ENCODE measurements at regions not wholly inside any gene's neighbourhood (a gene's known extent, or its start where the extent isn't known, plus 50 kb on each side); places are given as distances from the start of the nearest gene placed in this dataset.

GRCh38 chr20:56897958-56898349, 268.8 kb downstream of the TFAP2C start:
- TF ChIP-seq EZH2phosphoT487 (IDR thresholded peaks at IDR 0.05; ENCODE audit: borderline replicate concordance, low read depth, low read length): no peak
- TF ChIP-seq, protein P1, sequence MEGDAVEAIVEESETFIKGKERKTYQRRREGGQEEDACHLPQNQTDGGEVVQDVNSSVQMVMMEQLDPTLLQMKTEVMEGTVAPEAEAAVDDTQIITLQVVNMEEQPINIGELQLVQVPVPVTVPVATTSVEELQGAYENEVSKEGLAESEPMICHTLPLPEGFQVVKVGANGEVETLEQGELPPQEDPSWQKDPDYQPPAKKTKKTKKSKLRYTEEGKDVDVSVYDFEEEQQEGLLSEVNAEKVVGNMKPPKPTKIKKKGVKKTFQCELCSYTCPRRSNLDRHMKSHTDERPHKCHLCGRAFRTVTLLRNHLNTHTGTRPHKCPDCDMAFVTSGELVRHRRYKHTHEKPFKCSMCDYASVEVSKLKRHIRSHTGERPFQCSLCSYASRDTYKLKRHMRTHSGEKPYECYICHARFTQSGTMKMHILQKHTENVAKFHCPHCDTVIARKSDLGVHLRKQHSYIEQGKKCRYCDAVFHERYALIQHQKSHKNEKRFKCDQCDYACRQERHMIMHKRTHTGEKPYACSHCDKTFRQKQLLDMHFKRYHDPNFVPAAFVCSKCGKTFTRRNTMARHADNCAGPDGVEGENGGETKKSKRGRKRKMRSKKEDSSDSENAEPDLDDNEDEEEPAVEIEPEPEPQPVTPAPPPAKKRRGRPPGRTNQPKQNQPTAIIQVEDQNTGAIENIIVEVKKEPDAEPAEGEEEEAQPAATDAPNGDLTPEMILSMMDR (conservative IDR thresholded peaks at IDR 0.05; ENCODE audit: low read length): no peak
- ChIA-PET POLR2A (interaction anchor here (0.7 kb wide), 1 partner anchor 119 kb away, joined by 3 read pairs; no protein-coding TSS in a partner anchor), CTCF (ENCODE audit: unreplicated experiment) (no interaction called here)
- no TSS peak for BruUV-seq (replicated peaks)
- Histone ChIP-seq H3K4me2 (ENCODE audit: low read length) (no peak overlapping the region), H4K20me1 (ENCODE audit: insufficient read depth, low read length) (no peaks in the 10 kb centered on the region), H3K4me1 (ENCODE audit: insufficient read depth, low read length, poor library complexity, severe bottlenecking) (peaks cover 11% of the 10 kb centered on the region), H3K4me3 (ENCODE audit: low read depth, low read length, poor library complexity, severe bottlenecking) (no peak overlapping the region), H3K9me2 (ENCODE audit: insufficient read depth, low read length) (no peaks in the 10 kb centered on the region), H2AFZ (ENCODE audit: low read length) (no peak overlapping the region), H3K27ac (ENCODE audit: low read depth, low read length, poor library complexity, severe bottlenecking) (no peak overlapping the region), H3K79me2 (ENCODE audit: insufficient read depth, low read depth, low read length) (no peaks in the 10 kb centered on the region), H3K36me3 (ENCODE audit: insufficient read depth, low read length) (no peaks in the 10 kb centered on the region), H3K9me3 (ENCODE audit: low read length) (no peaks in the 10 kb centered on the region)
- DNase-seq (ENCODE audit: low spot score): no peak
- intact Hi-C loops (cut with micrococcal nuclease; ENCODE audit: unreplicated experiment): no loop called here

- Histone ChIP-seq H2AFZ (ENCODE audit: low read length) (no peak overlapping the region), H3K9me3 (ENCODE audit: low read length) (no peaks in the 10 kb centered on the region), H3K36me3 (ENCODE audit: insufficient read depth, low read length) (no peaks in the 10 kb centered on the region), H3K79me2 (ENCODE audit: insufficient read depth, low read depth, low read length) (no peaks in the 10 kb centered on the region), H3K9me2 (ENCODE audit: insufficient read depth, low read length) (no peaks in the 10 kb centered on the region), H3K27ac (ENCODE audit: low read depth, low read length, poor library complexity, severe bottlenecking) (no peak overlapping the region), H3K4me2 (ENCODE audit: low read length) (no peak overlapping the region), H3K4me1 (ENCODE audit: insufficient read depth, low read length, poor library complexity, severe bottlenecking) (no peaks in the 10 kb centered on the region), H4K20me1 (ENCODE audit: insufficient read depth, low read length) (no peaks in the 10 kb centered on the region), H3K4me3 (ENCODE audit: low read depth, low read length, poor library complexity, severe bottlenecking) (no peak overlapping the region)
- POLR2A ChIA-PET: no interaction called here
- DNase-seq (ENCODE audit: low spot score): no peak
- CTCF ChIA-PET (ENCODE audit: unreplicated experiment): no interaction called here
- no TSS peak for BruUV-seq (replicated peaks)
- no peak for TF ChIP-seq EZH2phosphoT487 (IDR thresholded peaks at IDR 0.05; ENCODE audit: borderline replicate concordance, low read depth, low read length)
- TF ChIP-seq, protein P1 (conservative IDR thresholded peaks at IDR 0.05; ENCODE audit: low read length): no peak
- intact Hi-C loops (cut with micrococcal nuclease; ENCODE audit: unreplicated experiment): no loop called here
Measured at GRCh38 chr20:56899506-56899905, 270.4 kb downstream of the TFAP2C start.

DNA sequence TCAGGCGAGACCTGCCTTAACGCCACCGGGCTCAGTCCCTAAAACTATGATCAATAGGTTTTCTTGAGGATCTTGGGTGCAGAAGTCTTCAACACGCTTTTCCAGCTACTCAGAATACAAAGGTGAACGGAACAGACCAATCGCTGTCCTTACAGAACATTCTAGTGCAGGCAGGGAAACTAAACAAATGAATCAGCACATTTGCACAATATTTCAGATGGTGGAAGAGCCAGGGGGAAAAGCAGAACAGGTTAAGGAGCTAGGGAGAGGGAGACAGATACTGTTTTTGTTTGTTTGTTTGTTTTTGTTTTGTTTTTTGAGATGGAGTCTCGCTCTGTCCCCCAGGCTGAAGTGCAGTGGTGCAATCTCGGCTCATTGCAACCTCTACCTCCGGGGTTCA, 271.1 kb downstream of the TFAP2C start:
- Histone ChIP-seq H3K4me3 (ENCODE audit: low read depth, low read length, poor library complexity, severe bottlenecking) (no peak overlapping the region), H3K4me2 (ENCODE audit: low read length) (no peak overlapping the region), H4K20me1 (ENCODE audit: insufficient read depth, low read length) (no peaks in the 10 kb centered on the region), H3K9me3 (ENCODE audit: low read length) (no peaks in the 10 kb centered on the region), H3K79me2 (ENCODE audit: insufficient read depth, low read depth, low read length) (no peaks in the 10 kb centered on the region), H3K9me2 (ENCODE audit: insufficient read depth, low read length) (no peaks in the 10 kb centered on the region), H3K4me1 (ENCODE audit: insufficient read depth, low read length, poor library complexity, severe bottlenecking) (no peaks in the 10 kb centered on the region), H2AFZ (ENCODE audit: low read length) (no peak overlapping the region), H3K36me3 (ENCODE audit: insufficient read depth, low read length) (no peaks in the 10 kb centered on the region), H3K27ac (ENCODE audit: low read depth, low read length, poor library complexity, severe bottlenecking) (no peak overlapping the region)
- ChIA-PET CTCF (ENCODE audit: unreplicated experiment) (no interaction called here), POLR2A (interaction anchor here (0.6 kb wide), 2 partner anchors 134 to 215 kb away, joined by 3 to 4 read pairs; no protein-coding TSS in a partner anchor)
- TF ChIP-seq, protein P1 (conservative IDR thresholded peaks at IDR 0.05; ENCODE audit: low read length): no peak
- no peak for TF ChIP-seq EZH2phosphoT487 (IDR thresholded peaks at IDR 0.05; ENCODE audit: borderline replicate concordance, low read depth, low read length)
- DNase-seq (ENCODE audit: low spot score): no peak
- no TSS peak for BruUV-seq (replicated peaks)
- intact Hi-C loops (cut with micrococcal nuclease; ENCODE audit: unreplicated experiment): no loop called here

Measured in OCI-LY7 (cell line).